H9 (cell line): ENCODE measurements at regions not wholly inside any gene's neighbourhood (a gene's known extent, or its start where the extent isn't known, plus 50 kb on each side); places are given as distances from the start of the nearest gene placed in this dataset.

ENCODE experiments used
- DNase-seq: peaks from one replicate; pipeline ENCODE4 v3.0.0-alpha.2; 2017
- H2AFZ ChIP-seq: one replicate; pipeline ENCODE4 v1.6.1; 2013; ENCODE audit warnings: mild to moderate bottlenecking, low read length, control low read depth, moderate library complexity
- H2AK5ac ChIP-seq: 2 replicates; pipeline ENCODE4 v1.6.1; 2013; ENCODE audit warnings: low read length, control low read depth, mixed read lengths; ENCODE audit not compliant: insufficient read length
- H2BK120ac ChIP-seq: one replicate; pipeline ENCODE4 v1.6.1; 2013; ENCODE audit warnings: low read depth, mild to moderate bottlenecking, low read length, control low read depth, inconsistent platforms; ENCODE audit not compliant: poor library complexity, severe bottlenecking
- H2BK12ac ChIP-seq: 2 replicates; pipeline ENCODE4 v1.6.1; 2013; ENCODE audit warnings: low read length, control low read depth, mixed read lengths, low read depth; ENCODE audit not compliant: insufficient read length
- H2BK15ac ChIP-seq: 2 replicates; pipeline ENCODE4 v1.6.1; 2013; ENCODE audit warnings: low read depth, low read length, control low read depth
- H2BK20ac ChIP-seq: one replicate; pipeline ENCODE4 v1.6.1; 2013; ENCODE audit warnings: low read depth, mild to moderate bottlenecking, low read length, control low read depth, inconsistent platforms; ENCODE audit not compliant: poor library complexity, severe bottlenecking
- H2BK5ac ChIP-seq: 2 replicates; pipeline ENCODE4 v1.6.1; 2013; ENCODE audit warnings: low read length, control low read depth, mixed read lengths; ENCODE audit not compliant: insufficient read length
- H3K14ac ChIP-seq: 2 replicates; pipeline ENCODE4 v1.6.1; 2013; ENCODE audit warnings: low read length, control low read depth; ENCODE audit not compliant: insufficient read depth
- H3K18ac ChIP-seq: 2 replicates; pipeline ENCODE4 v1.6.1; 2013; ENCODE audit warnings: low read depth, mild to moderate bottlenecking, mixed read lengths, low read length, control low read depth; ENCODE audit not compliant: insufficient read length
- H3K23ac ChIP-seq: 2 replicates; pipeline ENCODE4 v1.6.1; 2013; ENCODE audit warnings: low read length, control low read depth, mixed read lengths, low read depth; ENCODE audit not compliant: insufficient read length
- H3K23me2 ChIP-seq: 2 replicates; pipeline ENCODE4 v1.6.1; 2013; ENCODE audit warnings: low read depth, mild to moderate bottlenecking, mixed read lengths, low read length, control low read depth; ENCODE audit not compliant: insufficient read length, poor library complexity, severe bottlenecking
- H3K27ac ChIP-seq: 2 replicates; pipeline ENCODE4 v1.5.1; 2013; ENCODE audit warnings: low read length, control low read depth, mixed read lengths, low read depth; ENCODE audit not compliant: insufficient read length
- H3K27me3 ChIP-seq: 2 replicates; pipeline ENCODE4 v1.6.1; 2013; ENCODE audit warnings: low read length, control low read depth, inconsistent platforms; ENCODE audit not compliant: insufficient read depth
- H3K4ac ChIP-seq: 2 replicates; pipeline ENCODE4 v1.6.1; 2013; ENCODE audit warnings: low read depth, mild to moderate bottlenecking, control low read depth, inconsistent platforms, low read length, moderate library complexity
- H3K4me1 ChIP-seq: 2 replicates; pipeline ENCODE4 v1.6.1; 2013; ENCODE audit warnings: low read length, control low read depth, inconsistent platforms; ENCODE audit not compliant: insufficient read depth
- H3K4me2 ChIP-seq: 2 replicates; pipeline ENCODE4 v1.6.1; 2013; ENCODE audit warnings: low read length, control low read depth, mixed read lengths; ENCODE audit not compliant: insufficient read length, insufficient read depth
- H3K56ac ChIP-seq: 2 replicates; pipeline ENCODE4 v1.6.1; 2013; ENCODE audit warnings: low read depth, mild to moderate bottlenecking, mixed read lengths, low read length, control low read depth; ENCODE audit not compliant: insufficient read length
- H3K79me1 ChIP-seq: 2 replicates; pipeline ENCODE4 v1.6.1; 2013; ENCODE audit warnings: low read depth, mild to moderate bottlenecking, moderate library complexity, low read length, control low read depth, inconsistent platforms; ENCODE audit not compliant: insufficient read depth, poor library complexity, severe bottlenecking
- H3K79me2 ChIP-seq: 2 replicates; pipeline ENCODE4 v1.6.1; 2013; ENCODE audit warnings: low read length, control low read depth, inconsistent platforms; ENCODE audit not compliant: insufficient read depth
- H3K9ac ChIP-seq: 2 replicates; pipeline ENCODE4 v1.6.1; 2013; ENCODE audit warnings: low read length, control low read depth, mixed read lengths; ENCODE audit not compliant: insufficient read length; ENCODE audit errors: extremely low read depth
- H3K9me3 ChIP-seq: one replicate; pipeline ENCODE4 v1.6.1; 2013; ENCODE audit warnings: low read depth, low read length, inconsistent platforms; ENCODE audit not compliant: control insufficient read depth
- H3T11ph ChIP-seq: one replicate; pipeline ENCODE4 v1.6.1; 2013; ENCODE audit warnings: mild to moderate bottlenecking, low read length, control low read depth, inconsistent platforms
- H4K20me1 ChIP-seq: one replicate; pipeline ENCODE4 v1.6.1; 2013; ENCODE audit not compliant: control insufficient read depth, insufficient read length, insufficient read depth
- H4K5ac ChIP-seq: 2 replicates; pipeline ENCODE4 v1.6.1; 2013; ENCODE audit warnings: low read depth, mild to moderate bottlenecking, mixed read lengths, low read length, control low read depth; ENCODE audit not compliant: insufficient read length
- H4K8ac ChIP-seq: replicated peaks from 2 replicates; pipeline ENCODE4 v1.6.1; 2013; ENCODE audit warnings: low read length, control low read depth, mixed read lengths, low read depth; ENCODE audit not compliant: insufficient read length
- H4K91ac ChIP-seq: 2 replicates; pipeline ENCODE4 v1.6.1; 2013; ENCODE audit warnings: low read depth, mild to moderate bottlenecking, moderate library complexity, mixed read lengths, low read length, control low read depth; ENCODE audit not compliant: insufficient read length
- H3K27ac Mint-ChIP-seq, 3 experiments: 2 replicates in 2 of 3; 3 replicates in 1 of 3; pipeline ENCODE4 v1.8.0; 2020 to 2021; ENCODE audit warnings: mixed read lengths in 3 of 3, mild to moderate bottlenecking in 1 of 3, moderate library complexity in 1 of 3
- H3K27me3 Mint-ChIP-seq: 2 replicates; pipeline ENCODE4 v1.8.0; 2021; ENCODE audit warnings: low read depth, mild to moderate bottlenecking, moderate library complexity, mixed read lengths
- H3K36me3 Mint-ChIP-seq, 3 experiments: 2 replicates in 2 of 3; 3 replicates in 1 of 3; pipeline ENCODE4 v1.8.0; 2020 to 2021; ENCODE audit warnings: low read depth in 3 of 3, mixed read lengths in 3 of 3; ENCODE audit not compliant: insufficient read depth in 1 of 3
- H3K4me1 Mint-ChIP-seq, 2 experiments: 2 replicates each; pipeline ENCODE4 v1.8.0; 2020; ENCODE audit warnings: mixed read lengths in 2 of 2
- H3K4me3 Mint-ChIP-seq, 2 experiments: 2 replicates in 1 of 2; 3 replicates in 1 of 2; pipeline ENCODE4 v1.8.0; 2020 to 2021; ENCODE audit warnings: mild to moderate bottlenecking in 2 of 2, mixed read lengths in 2 of 2, moderate library complexity in 1 of 2
- H3K9me3 Mint-ChIP-seq, 2 experiments: 2 replicates in 1 of 2; 3 replicates in 1 of 2; pipeline ENCODE4 v1.8.0; 2020; ENCODE audit warnings: mild to moderate bottlenecking in 2 of 2, mixed read lengths in 2 of 2, moderate library complexity in 1 of 2
- CTCF ChIP-seq: fragments of 200-600 bp; sonication (generic); conservative IDR thresholded peaks from 3 replicates; pipeline ENCODE4 v1.8.0; 2021; ENCODE audit warnings: antibody characterized with exemption, mild to moderate bottlenecking
- WGBS: extraction: QIAGEN DNeasy Blood & Tissue Kit; methylation state at CpG from one replicate; pipeline ENCODE4 v1.1.7; 2013; ENCODE audit warnings: missing lambda C conversion rate, low lambda C conversion rate, mixed read lengths; ENCODE audit not compliant: insufficient read length; ENCODE audit errors: extremely low coverage; 5-methylcytosine and 5-hydroxymethylcytosine counted together

- Histone ChIP-seq H3K4me1 (no peaks in the 10 kb centered on the region), H3K23me2 (no peaks in the 10 kb centered on the region), H3K9me3 (no peaks in the 10 kb centered on the region), H3K27ac (no peak overlapping the region), H2AK5ac (no peak overlapping the region), H2BK15ac (no peak overlapping the region), H4K5ac (no peak overlapping the region), H3K9ac (no peak overlapping the region), H3K79me2 (no peaks in the 10 kb centered on the region), H2BK5ac (no peak overlapping the region), H3K18ac (no peak overlapping the region), H3T11ph (no peak overlapping the region), H2BK12ac (no peak overlapping the region), H3K27me3 (no peaks in the 10 kb centered on the region), H3K14ac (no peak overlapping the region), H3K56ac (no peak overlapping the region), H4K8ac (no peak overlapping the region), H3K4ac (no peak overlapping the region), H3K4me2 (no peak overlapping the region), H4K91ac (no peak overlapping the region), H4K20me1 (no peaks in the 10 kb centered on the region), H2BK20ac (no peak overlapping the region), H3K79me1 (no peaks in the 10 kb centered on the region), H3K23ac (no peak overlapping the region), H2AFZ (no peak overlapping the region), H2BK120ac (no peak overlapping the region)
- H3K36me3 Mint-ChIP-seq = no peaks in the 10 kb centered on the region; a peak in 1 of 7 replicates
- no peaks in the 10 kb centered on the region for H3K4me1 Mint-ChIP-seq
- TF ChIP-seq CTCF = no peak
- no peaks in the 10 kb centered on the region for H3K9me3 Mint-ChIP-seq
- WGBS = no CpG with 5 or more reads among the region's 3 CpGs
- peaks cover 2% of the 10 kb centered on the region for H3K27me3 Mint-ChIP-seq
- DNase-seq = no peak
- no peak overlapping the region for H3K4me3 Mint-ChIP-seq
- no peak overlapping the region for H3K27ac Mint-ChIP-seq
Measured at GRCh38 chr9:107106416-107106815, 176.7 kb upstream of the RAD23B start.
